ENCODE measurements at regions not wholly inside any gene's neighbourhood (a gene's known extent, or its start where the extent isn't known, plus 50 kb on each side); places are given as distances from the start of the nearest gene placed in this dataset.

- TF ChIP-seq CTCF (conservative IDR thresholded peaks at IDR 0.05) = no peak
- no peak for TF ChIP-seq EZH2 (IDR thresholded peaks at IDR 0.05; ENCODE audit: low read depth)
Observed at GRCh38 chr4:153947124-153947523, 158.2 kb upstream of the SFRP2 start.
